GM19372 (cell line): ENCODE measurements at regions not wholly inside any gene's neighbourhood (a gene's known extent, or its start where the extent isn't known, plus 50 kb on each side); places are given as distances from the start of the nearest gene placed in this dataset.
"Not testable (repeated sequence)": the region's sequence is repeated elsewhere in the genome, so short reads cannot be mapped to it uniquely, and the experiment has no call there.

ENCODE experiments used
- ATAC-seq: cut with Tn5 transposase; IDR thresholded peaks from one replicate; pipeline ENCODE4 v1.9.1; 2021; ENCODE audit warnings: mild to moderate bottlenecking, low read depth, moderate library complexity; ENCODE audit not compliant: unreplicated experiment

- not testable (repeated sequence) for ATAC-seq
Measured at GRCh38 chr16:65234721-65235320, 113.0 kb upstream of the CDH11 start.

GRCh38 chr16:65229191-65229662 is 107.4 kb upstream of the CDH11 start:
- no peak for ATAC-seq

GRCh38 chr16:65227150-65227835 is 105.4 kb upstream of the CDH11 start:
- no peak for ATAC-seq

- no peak for ATAC-seq
Measured at GRCh38 chr16:65226077-65226476, 104.2 kb upstream of the CDH11 start.

GRCh38 chr16:65225488-65225887 is 103.6 kb upstream of the CDH11 start:
- ATAC-seq = no peak

- ATAC-seq = no peak
Measured at GRCh38 chr16:65224994-65225393, 103.1 kb upstream of the CDH11 start.

- ATAC-seq = no peak
Measured at GRCh38 chr16:65224471-65224870, 102.6 kb upstream of the CDH11 start.

GRCh38 chr16:65223335-65223734 is 101.5 kb upstream of the CDH11 start:
- no peak for ATAC-seq

GRCh38 chr16:65222536-65222935 is 100.7 kb upstream of the CDH11 start:
- no peak for ATAC-seq

- ATAC-seq = no peak
Measured at GRCh38 chr16:65222049-65222448, 100.2 kb upstream of the CDH11 start.

GRCh38 chr16:65219786-65220185 is 97.9 kb upstream of the CDH11 start:
- ATAC-seq = no peak

- no peak for ATAC-seq
Measured at GRCh38 chr16:65218348-65218747, 96.5 kb upstream of the CDH11 start.

GRCh38 chr16:65213866-65214595 is 92.2 kb upstream of the CDH11 start:
- no peak for ATAC-seq

GRCh38 chr16:65212791-65213190 is 90.9 kb upstream of the CDH11 start:
- ATAC-seq = no peak

- no peak for ATAC-seq
Measured at GRCh38 chr16:65212240-65212639, 90.4 kb upstream of the CDH11 start.

GRCh38 chr16:65202461-65202860 is 80.6 kb upstream of the CDH11 start:
- no peak for ATAC-seq

GRCh38 chr16:65201511-65201910 is 79.6 kb upstream of the CDH11 start:
- ATAC-seq = no peak

- no peak for ATAC-seq
Measured at GRCh38 chr16:65200857-65201256, 79.0 kb upstream of the CDH11 start.

GRCh38 chr16:65200156-65200773 is 78.4 kb upstream of the CDH11 start:
- ATAC-seq = no peak

GRCh38 chr16:65196420-65197075 is 74.7 kb upstream of the CDH11 start:
- no peak for ATAC-seq

- ATAC-seq = no peak
Measured at GRCh38 chr16:65195998-65196397, 74.1 kb upstream of the CDH11 start.
